GM12872 (cell line): ENCODE measurements at regions not wholly inside any gene's neighbourhood (a gene's known extent, or its start where the extent isn't known, plus 50 kb on each side); places are given as distances from the start of the nearest gene placed in this dataset.

ENCODE experiments used
- TF ChIP-seq, protein P1 (sequence below): IDR thresholded peaks from 3 replicates; pipeline ENCODE4 v1.5.1; 2011; ENCODE audit warnings: low read depth, mild to moderate bottlenecking, low read length, moderate library complexity; ENCODE audit not compliant: insufficient read depth

DNA sequence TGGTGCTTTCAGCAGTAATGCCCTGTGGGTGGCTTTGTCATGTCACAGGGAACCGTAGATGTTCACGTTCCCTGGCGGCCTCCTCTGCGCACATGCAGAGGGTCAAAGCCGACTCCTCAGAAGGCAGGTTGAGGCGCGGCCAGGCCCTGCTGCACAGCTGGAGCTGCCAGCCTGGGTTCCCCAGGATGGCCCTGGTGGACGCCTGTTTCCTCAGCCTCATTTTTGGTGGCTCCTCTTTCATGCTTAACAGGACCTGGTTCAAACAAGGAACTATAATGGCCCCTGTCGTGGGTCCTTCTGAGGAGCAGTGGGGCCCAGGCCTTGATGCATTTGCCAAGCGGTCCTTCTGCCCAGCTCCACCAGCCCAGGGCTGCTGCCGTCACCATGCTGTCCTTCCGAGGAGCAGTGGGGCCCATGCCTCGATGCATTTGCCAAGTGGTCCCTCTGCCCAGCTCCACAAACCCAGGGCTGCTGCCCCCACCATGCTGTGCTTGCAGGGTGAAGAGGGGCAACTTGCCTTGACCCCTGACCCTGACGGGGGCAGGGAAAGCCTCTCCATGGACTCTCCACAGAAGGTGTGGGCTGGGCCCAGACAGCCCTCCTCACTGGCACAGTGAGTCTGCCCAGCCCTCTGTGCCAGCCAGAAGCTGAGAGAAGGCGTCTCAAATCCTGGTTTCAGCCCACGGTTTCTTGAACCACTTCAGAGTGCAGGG is 338.2 kb downstream of the TCERG1L start:
- TF ChIP-seq, protein P1, sequence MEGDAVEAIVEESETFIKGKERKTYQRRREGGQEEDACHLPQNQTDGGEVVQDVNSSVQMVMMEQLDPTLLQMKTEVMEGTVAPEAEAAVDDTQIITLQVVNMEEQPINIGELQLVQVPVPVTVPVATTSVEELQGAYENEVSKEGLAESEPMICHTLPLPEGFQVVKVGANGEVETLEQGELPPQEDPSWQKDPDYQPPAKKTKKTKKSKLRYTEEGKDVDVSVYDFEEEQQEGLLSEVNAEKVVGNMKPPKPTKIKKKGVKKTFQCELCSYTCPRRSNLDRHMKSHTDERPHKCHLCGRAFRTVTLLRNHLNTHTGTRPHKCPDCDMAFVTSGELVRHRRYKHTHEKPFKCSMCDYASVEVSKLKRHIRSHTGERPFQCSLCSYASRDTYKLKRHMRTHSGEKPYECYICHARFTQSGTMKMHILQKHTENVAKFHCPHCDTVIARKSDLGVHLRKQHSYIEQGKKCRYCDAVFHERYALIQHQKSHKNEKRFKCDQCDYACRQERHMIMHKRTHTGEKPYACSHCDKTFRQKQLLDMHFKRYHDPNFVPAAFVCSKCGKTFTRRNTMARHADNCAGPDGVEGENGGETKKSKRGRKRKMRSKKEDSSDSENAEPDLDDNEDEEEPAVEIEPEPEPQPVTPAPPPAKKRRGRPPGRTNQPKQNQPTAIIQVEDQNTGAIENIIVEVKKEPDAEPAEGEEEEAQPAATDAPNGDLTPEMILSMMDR: no peak

DNA sequence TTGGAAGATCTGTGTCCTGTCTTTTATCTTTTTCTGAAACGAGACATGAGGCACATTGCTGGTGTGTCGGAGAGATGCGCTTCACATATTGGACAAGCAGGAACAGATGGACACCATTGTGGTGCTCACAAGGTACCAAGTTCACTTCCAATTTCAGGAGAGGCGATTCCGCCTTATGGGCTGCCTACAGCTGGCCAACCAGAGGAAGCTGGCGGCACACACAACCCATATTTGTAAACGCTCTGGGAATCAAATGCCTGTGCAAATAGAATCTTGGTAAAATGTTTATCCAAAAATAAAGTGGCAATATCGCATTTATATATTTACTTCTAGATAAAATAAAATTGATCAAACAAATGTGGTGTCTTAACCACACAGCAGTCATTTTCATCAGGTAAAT is 337.4 kb downstream of the TCERG1L start:
- TF ChIP-seq, protein P1: no peak

DNA sequence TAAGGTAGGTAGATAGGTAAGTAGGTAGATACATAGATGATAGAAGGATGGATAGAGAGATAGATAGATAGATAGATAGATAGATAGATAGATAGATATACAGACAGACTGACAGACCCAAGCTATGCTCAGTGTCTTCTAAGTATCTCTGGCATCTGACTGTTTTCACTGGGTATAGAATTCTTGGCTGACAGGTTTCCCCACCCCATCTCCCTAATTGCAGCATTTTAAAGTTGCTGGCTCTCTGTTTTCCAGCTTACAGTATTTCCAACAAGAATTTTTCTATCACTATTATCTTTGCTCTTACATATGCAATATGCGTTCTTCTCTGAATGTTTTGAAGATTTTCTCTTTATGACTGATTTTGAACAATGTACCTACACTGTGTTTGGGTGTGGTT is 328.7 kb downstream of the TCERG1L start:
- TF ChIP-seq, protein P1: no peak

DNA sequence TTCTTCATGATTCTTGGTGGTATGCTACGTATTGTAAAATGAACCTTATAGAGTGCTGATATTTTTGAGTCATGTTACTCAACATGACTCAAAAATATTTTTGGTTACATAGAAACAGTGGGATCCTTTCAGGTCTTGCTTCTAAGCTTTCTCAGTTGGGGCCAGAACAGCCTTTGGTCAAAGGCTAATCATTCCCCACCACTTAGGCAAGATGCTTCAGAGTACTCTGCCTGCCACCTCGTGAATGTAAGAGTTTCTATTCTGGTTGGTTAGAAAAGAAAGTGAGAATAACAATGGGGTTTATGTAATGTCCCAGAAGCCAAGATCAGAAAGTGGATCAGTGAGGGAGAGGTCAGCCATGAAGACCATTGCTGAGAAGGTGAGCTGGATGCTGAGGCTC is 327.8 kb downstream of the TCERG1L start:
- TF ChIP-seq, protein P1: no peak

DNA sequence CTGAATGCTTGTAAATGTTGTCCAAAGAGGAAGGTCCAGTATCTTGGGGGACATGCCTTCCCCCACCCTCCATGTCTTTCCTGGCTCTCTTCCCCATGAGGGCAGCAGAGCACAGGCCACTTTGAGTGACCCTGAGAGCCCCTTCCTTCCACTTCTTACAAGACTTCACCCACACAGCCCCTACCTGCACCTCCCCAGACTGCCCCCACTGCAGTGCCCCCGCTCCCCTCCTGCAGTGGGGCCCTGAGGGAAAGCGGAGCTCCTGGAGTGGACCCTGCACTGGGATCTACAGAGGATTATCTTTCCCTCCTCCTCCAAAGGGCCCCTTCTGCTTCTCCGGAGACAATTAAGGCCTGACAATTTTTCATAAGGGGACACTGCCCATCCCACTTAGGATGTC is 326.8 kb downstream of the TCERG1L start:
- TF ChIP-seq, protein P1: no peak

DNA sequence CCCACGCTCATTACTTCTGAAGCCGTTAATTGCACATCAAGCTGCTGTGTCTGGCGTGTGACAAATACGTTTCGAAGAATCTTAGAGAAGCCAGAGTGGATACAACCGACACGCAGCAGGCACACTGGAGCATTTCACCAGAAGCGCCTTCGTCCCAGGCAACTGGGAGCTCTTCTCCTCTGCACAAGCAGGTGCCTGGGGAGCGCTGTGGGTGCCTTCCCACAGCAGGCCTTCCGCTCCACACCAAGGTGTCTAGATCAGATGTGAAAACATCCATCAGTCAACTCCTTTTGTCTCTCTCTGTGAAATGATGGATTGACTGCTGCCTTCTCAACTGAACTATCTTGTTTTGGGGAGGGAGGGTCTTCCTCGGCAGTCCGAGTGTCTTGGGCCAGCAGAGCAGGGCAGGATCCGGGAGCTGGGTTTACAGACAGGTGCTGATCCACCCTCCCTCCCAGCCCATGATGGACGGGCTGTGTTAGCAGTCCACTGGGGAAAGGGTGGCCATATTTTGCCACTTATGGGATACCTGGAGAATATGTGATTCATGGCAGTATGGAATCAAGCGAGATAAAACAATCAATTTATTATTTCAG is 326.3 kb downstream of the TCERG1L start:
- TF ChIP-seq, protein P1: no peak

DNA sequence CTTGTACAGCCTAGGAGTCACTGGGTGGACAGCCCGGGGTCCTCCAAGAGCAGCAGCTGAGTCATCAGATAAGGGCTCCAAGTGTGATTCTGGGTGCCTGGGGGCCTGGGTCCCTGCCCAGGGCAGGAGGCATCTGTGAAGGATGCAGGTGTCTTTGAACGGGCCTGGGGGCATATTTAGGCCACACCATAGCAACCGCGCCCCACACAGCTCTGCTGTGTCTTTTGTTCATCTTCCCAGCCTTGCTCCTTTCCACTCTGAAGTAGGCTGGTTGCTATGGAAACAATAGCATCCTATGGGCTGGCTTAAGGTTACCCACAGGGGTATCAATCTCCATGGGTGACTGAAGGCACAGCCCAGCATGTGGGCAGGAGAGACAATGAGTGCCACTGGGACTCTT is 324.7 kb downstream of the TCERG1L start:
- TF ChIP-seq, protein P1: no peak
